Thoracic aorta (tissue), 2 donors: ENCODE measurements at regions not wholly inside any gene's neighbourhood (a gene's known extent, or its start where the extent isn't known, plus 50 kb on each side); places are given as distances from the start of the nearest gene placed in this dataset.

Source experiments
- ATAC-seq: fragments of 150-250 bp; one replicate; pipeline ENCODE4 v1.8.0; 2017; ENCODE audit warnings: low read depth; ENCODE audit not compliant: insufficient number of reproducible peaks, low FRiP score
- DNase-seq: peaks from one replicate; pipeline ENCODE4 v3.0.0-alpha.2; 2020; ENCODE audit warnings: low spot score
- H3K27ac ChIP-seq, 2 donors: fragments of 200-600 bp; sonication (generic); 1 replicate in 1 of 2; 2 replicates in 1 of 2; pipeline ENCODE4 v1.5.1; 2016; ENCODE audit warnings: mild to moderate bottlenecking in 2 of 2, moderate library complexity in 2 of 2
- H3K27me3 ChIP-seq: fragments of 200-600 bp; sonication (generic); replicated peaks from 2 replicates; pipeline ENCODE4 v1.6.0; 2016; ENCODE audit warnings: mild to moderate bottlenecking; ENCODE audit not compliant: insufficient read depth
- H3K36me3 ChIP-seq: fragments of 200-600 bp; sonication (generic); one replicate; pipeline ENCODE4 v1.5.1; 2016
- H3K4me1 ChIP-seq, 2 donors: fragments of 200-600 bp; sonication (generic); 1 replicate in 1 of 2; 2 replicates in 1 of 2; pipeline versions ENCODE4 v1.5.1 to v1.6.0; 2016; ENCODE audit warnings: low read depth in 2 of 2, mild to moderate bottlenecking in 1 of 2; ENCODE audit not compliant: control insufficient read depth in 1 of 2
- H3K4me3 ChIP-seq: fragments of 200-600 bp; sonication (generic); 2 replicates; pipeline ENCODE4 v1.5.1; 2016; ENCODE audit warnings: mild to moderate bottlenecking
- H3K9me3 ChIP-seq: fragments of 200-600 bp; sonication (generic); 2 replicates; pipeline ENCODE4 v1.5.1; 2016
- CTCF ChIP-seq: fragments of 200-600 bp; sonication (generic); IDR thresholded peaks from one replicate; pipeline ENCODE4 v1.5.1; 2019; ENCODE audit warnings: antibody characterized with exemption

- DNase-seq: no peak
- no peaks in the 10 kb centered on the region for H3K36me3 ChIP-seq
- H3K9me3 ChIP-seq: no peaks in the 10 kb centered on the region
- no peak overlapping the region for H3K27ac ChIP-seq
- H3K4me1 ChIP-seq: no peaks in the 10 kb centered on the region
- no peak for ATAC-seq
- no peaks in the 10 kb centered on the region for H3K27me3 ChIP-seq
- no peak overlapping the region for H3K4me3 ChIP-seq
- no peak for TF ChIP-seq CTCF
Measured at GRCh38 chr2:82314836-82315472, 2010.4 kb upstream of the LRRTM1 start.

- no peak for TF ChIP-seq CTCF
- H3K4me3 ChIP-seq: no peak overlapping the region
- no peaks in the 10 kb centered on the region for H3K4me1 ChIP-seq
- no peak for ATAC-seq
- no peak for DNase-seq
- H3K36me3 ChIP-seq: no peaks in the 10 kb centered on the region
- H3K27me3 ChIP-seq: no peaks in the 10 kb centered on the region
- no peak overlapping the region for H3K27ac ChIP-seq
- H3K9me3 ChIP-seq: no peaks in the 10 kb centered on the region
Measured at GRCh38 chr2:82307511-82307910, 2003.0 kb upstream of the LRRTM1 start.

GRCh38 chr2:82301506-82301905 lies 1997.0 kb upstream of the LRRTM1 start:
- Histone ChIP-seq H3K27ac (no peak overlapping the region), H3K27me3 (no peaks in the 10 kb centered on the region), H3K4me3 (no peak overlapping the region), H3K9me3 (no peaks in the 10 kb centered on the region), H3K4me1 (no peaks in the 10 kb centered on the region), H3K36me3 (no peaks in the 10 kb centered on the region)
- ATAC-seq (no peak), DNase-seq (no peak)
- TF ChIP-seq CTCF: no peak

- H3K36me3 ChIP-seq: no peaks in the 10 kb centered on the region
- H3K27me3 ChIP-seq: no peaks in the 10 kb centered on the region
- H3K4me3 ChIP-seq: no peak overlapping the region
- H3K9me3 ChIP-seq: no peaks in the 10 kb centered on the region
- H3K27ac ChIP-seq: no peak overlapping the region
- DNase-seq (no peak), ATAC-seq (no peak)
- TF ChIP-seq CTCF: no peak
- no peaks in the 10 kb centered on the region for H3K4me1 ChIP-seq
Measured at GRCh38 chr2:82289446-82289845, 1984.9 kb upstream of the LRRTM1 start.

GRCh38 chr2:82283075-82283474 lies 1978.5 kb upstream of the LRRTM1 start:
- Histone ChIP-seq H3K9me3 (no peaks in the 10 kb centered on the region), H3K27me3 (no peaks in the 10 kb centered on the region), H3K36me3 (no peaks in the 10 kb centered on the region), H3K27ac (no peak overlapping the region), H3K4me1 (no peaks in the 10 kb centered on the region), H3K4me3 (no peak overlapping the region)
- DNase-seq: no peak
- TF ChIP-seq CTCF: no peak
- ATAC-seq: no peak
